Neuronal stem cell (in vitro differentiated cells): ENCODE measurements at regions not wholly inside any gene's neighbourhood (a gene's known extent, or its start where the extent isn't known, plus 50 kb on each side); places are given as distances from the start of the nearest gene placed in this dataset.

Source experiments
- DNase-seq: peaks from one replicate; pipeline ENCODE4 v3.0.0-alpha.2; 2013; ENCODE audit warnings: low spot score
- H2AFZ ChIP-seq: one replicate; pipeline ENCODE4 v1.6.1; 2013; ENCODE audit warnings: mild to moderate bottlenecking, low read length, inconsistent platforms
- H2AK5ac ChIP-seq: 2 replicates; pipeline ENCODE4 v1.6.1; 2013; ENCODE audit warnings: low read depth, mild to moderate bottlenecking, inconsistent platforms, low read length, moderate library complexity, mixed read lengths
- H2BK120ac ChIP-seq: 2 replicates; pipeline ENCODE4 v1.6.1; 2013; ENCODE audit warnings: low read depth, mild to moderate bottlenecking, inconsistent platforms, low read length, moderate library complexity, mixed read lengths
- H2BK12ac ChIP-seq: one replicate; pipeline ENCODE4 v1.6.1; 2013; ENCODE audit warnings: low read length, inconsistent platforms
- H2BK15ac ChIP-seq: 2 replicates; pipeline ENCODE4 v1.6.1; 2013; ENCODE audit warnings: mild to moderate bottlenecking, low read length, inconsistent platforms, mixed read lengths
- H2BK5ac ChIP-seq: one replicate; pipeline ENCODE4 v1.6.1; 2013; ENCODE audit warnings: inconsistent platforms, mild to moderate bottlenecking, low read length, moderate library complexity
- H3K14ac ChIP-seq: one replicate; pipeline ENCODE4 v1.6.1; 2013; ENCODE audit warnings: low read length, inconsistent platforms
- H3K18ac ChIP-seq: 2 replicates; pipeline ENCODE4 v1.6.1; 2013; ENCODE audit warnings: low read length, inconsistent platforms
- H3K23ac ChIP-seq: 2 replicates; pipeline ENCODE4 v1.6.1; 2013; ENCODE audit warnings: low read depth, mild to moderate bottlenecking, mixed read lengths, low read length, inconsistent platforms; ENCODE audit not compliant: poor library complexity
- H3K27ac ChIP-seq: replicated peaks from 3 replicates; pipeline ENCODE4 v1.5.1; 2013; ENCODE audit warnings: low read length, inconsistent platforms
- H3K27me3 ChIP-seq, 3 experiments: 2 replicates each; pipeline ENCODE4 v1.6.1; 2013; ENCODE audit warnings: low read length in 3 of 3, mild to moderate bottlenecking in 2 of 3, inconsistent platforms in 1 of 3, low read depth in 1 of 3, mixed read lengths in 1 of 3, moderate library complexity in 1 of 3; ENCODE audit not compliant: control insufficient read depth in 3 of 3, insufficient read depth in 3 of 3
- H3K36me3 ChIP-seq, 2 donors: replicated peaks in 1 of 2; 2 replicates each; pipeline ENCODE4 v1.6.1; 2013; ENCODE audit warnings: low read length in 2 of 2; ENCODE audit not compliant: control insufficient read depth in 2 of 2, insufficient read depth in 2 of 2
- H3K4ac ChIP-seq: 2 replicates; pipeline ENCODE4 v1.6.1; 2013; ENCODE audit warnings: inconsistent platforms, mild to moderate bottlenecking, low read length, moderate library complexity
- H3K4me1 ChIP-seq, 2 donors: 1 replicate in 1 of 2; 2 replicates in 1 of 2; pipeline ENCODE4 v1.6.1; 2013; ENCODE audit warnings: low read length in 2 of 2, low read depth in 1 of 2; ENCODE audit not compliant: control insufficient read depth in 2 of 2, insufficient read depth in 1 of 2
- H3K4me2 ChIP-seq: one replicate; pipeline ENCODE4 v1.6.1; 2013; ENCODE audit warnings: mild to moderate bottlenecking, low read length, inconsistent platforms; ENCODE audit not compliant: insufficient read depth, poor library complexity, severe bottlenecking
- H3K4me3 ChIP-seq, 2 donors: 2 replicates each; pipeline ENCODE4 v1.5.1; 2013; ENCODE audit warnings: low read length in 2 of 2, mild to moderate bottlenecking in 2 of 2, inconsistent platforms in 1 of 2, moderate library complexity in 1 of 2
- H3K79me1 ChIP-seq: one replicate; pipeline ENCODE4 v1.6.1; 2013; ENCODE audit warnings: low read depth, mild to moderate bottlenecking, inconsistent platforms, low read length, moderate library complexity
- H3K9ac ChIP-seq: one replicate; pipeline ENCODE4 v1.6.1; 2013; ENCODE audit warnings: mild to moderate bottlenecking, low read depth, low read length, inconsistent platforms; ENCODE audit not compliant: poor library complexity
- H3K9me3 ChIP-seq, 2 donors: replicated peaks in 1 of 2; 2 replicates each; pipeline versions ENCODE3 to v1.6.1; 2013; ENCODE audit warnings: low read length in 2 of 2, mild to moderate bottlenecking in 2 of 2, inconsistent platforms in 1 of 2, low read depth in 1 of 2, mixed read lengths in 1 of 2, moderate library complexity in 1 of 2; ENCODE audit not compliant: control insufficient read depth in 2 of 2, insufficient read depth in 1 of 2
- H4K8ac ChIP-seq: one replicate; pipeline ENCODE4 v1.6.1; 2013; ENCODE audit warnings: low read depth, mild to moderate bottlenecking, inconsistent platforms, low read length, moderate library complexity
- H4K91ac ChIP-seq: one replicate; pipeline ENCODE4 v1.6.1; 2013; ENCODE audit warnings: low read length, low read depth, mild to moderate bottlenecking, inconsistent platforms; ENCODE audit not compliant: poor library complexity
- WGBS, 2 donors: extraction: QIAGEN DNeasy Blood & Tissue Kit; methylation state at CpG; one replicate each; pipeline ENCODE4 v1.1.7; 2013; ENCODE audit warnings: missing lambda C conversion rate in 2 of 2, mixed read lengths in 1 of 2; ENCODE audit not compliant: insufficient read length in 2 of 2, insufficient replicate concordance in 1 of 2; ENCODE audit errors: extremely low coverage in 2 of 2; 5-methylcytosine and 5-hydroxymethylcytosine counted together

DNA sequence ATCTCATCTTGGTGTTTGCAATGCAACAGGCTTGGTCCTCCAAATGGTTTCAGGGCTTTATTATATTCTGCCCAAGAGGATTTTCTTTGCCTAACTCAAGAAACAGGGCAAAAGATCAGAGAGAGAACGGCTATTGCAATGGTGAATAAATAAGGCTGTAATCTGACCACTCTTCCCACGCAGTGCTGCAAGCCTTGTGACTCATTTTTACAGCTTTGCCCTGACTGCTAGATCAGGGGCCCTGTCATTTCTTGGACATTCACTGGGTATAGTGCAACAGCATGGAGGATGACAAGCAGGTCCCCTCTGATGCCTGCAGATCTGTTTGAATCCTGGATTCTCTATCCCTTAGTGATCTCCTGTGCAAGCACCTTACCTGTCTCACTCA lies 459.1 kb downstream of the EBF1 start:
- H3K9me3 ChIP-seq, result no peaks in the 10 kb centered on the region
- H2AK5ac ChIP-seq, result no peak overlapping the region
- H3K4me2 ChIP-seq, result no peak overlapping the region
- no peak overlapping the region for H2BK5ac ChIP-seq
- no peaks in the 10 kb centered on the region for H3K36me3 ChIP-seq
- no peak overlapping the region for H3K18ac ChIP-seq
- H3K23ac ChIP-seq, result no peak overlapping the region
- H3K27ac ChIP-seq, result no peak overlapping the region
- WGBS, 2 donors, result no CpG with 5 or more reads among the region's 2 CpGs
- H3K14ac ChIP-seq, result no peak overlapping the region
- no peak overlapping the region for H2BK12ac ChIP-seq
- H2BK15ac ChIP-seq, result no peak overlapping the region
- no peak overlapping the region for H3K4me3 ChIP-seq
- H3K4me1 ChIP-seq, result peaks cover 0 to 4% of the 10 kb centered on the region in 2 donors
- H4K8ac ChIP-seq, result no peak overlapping the region
- H2AFZ ChIP-seq, result no peak overlapping the region
- no peak overlapping the region for H3K9ac ChIP-seq
- no peak overlapping the region for H2BK120ac ChIP-seq
- H3K79me1 ChIP-seq, result no peaks in the 10 kb centered on the region
- H4K91ac ChIP-seq, result no peak overlapping the region
- H3K27me3 ChIP-seq, result no peaks in the 10 kb centered on the region
- no peak overlapping the region for H3K4ac ChIP-seq
- DNase-seq, result no peak

DNA sequence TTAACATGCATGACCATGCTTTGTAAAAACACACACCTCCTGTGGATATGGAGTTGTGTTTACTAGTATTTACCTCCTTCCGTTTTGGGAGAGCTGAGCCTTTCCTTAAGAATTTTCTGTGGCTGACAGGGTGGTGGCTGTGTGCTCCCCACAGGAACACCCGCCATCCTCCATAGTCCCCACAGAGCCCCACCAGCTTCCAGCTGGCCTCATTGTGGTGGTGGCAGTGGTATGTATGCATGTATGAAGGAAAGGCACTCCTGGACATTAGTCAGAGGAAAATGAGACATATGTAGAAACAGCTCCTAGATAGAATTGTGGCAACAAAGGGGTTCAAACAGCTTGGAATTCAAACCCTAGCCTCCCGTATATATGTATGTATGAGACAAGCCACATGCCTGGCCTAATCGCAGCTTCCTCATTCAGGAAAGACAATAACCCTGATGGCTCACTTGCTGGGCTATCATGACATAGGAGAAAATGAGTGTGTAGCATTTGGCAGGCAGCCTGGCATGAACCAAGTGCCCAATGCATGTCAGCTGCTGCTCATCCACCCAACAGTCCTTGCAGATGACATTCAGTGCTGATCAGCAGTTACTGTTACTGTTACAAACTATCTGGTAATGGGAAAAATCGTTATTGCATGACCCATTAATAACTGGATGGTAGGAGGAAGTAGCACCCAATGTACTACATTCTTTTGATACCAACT lies 459.7 kb downstream of the EBF1 start:
- no CpG with 5 or more reads among the region's 5 CpGs for WGBS, 2 donors
- Histone ChIP-seq H3K27me3 (no peaks in the 10 kb centered on the region), H3K27ac (no peak overlapping the region), H3K9ac (no peak overlapping the region), H2AK5ac (no peak overlapping the region), H3K79me1 (no peaks in the 10 kb centered on the region), H3K4ac (no peak overlapping the region), H2BK12ac (no peak overlapping the region), H4K8ac (no peak overlapping the region), H3K9me3 (no peaks in the 10 kb centered on the region), H3K4me1 (peaks cover 0 to 4% of the 10 kb centered on the region in 2 donors), H3K18ac (no peak overlapping the region), H3K4me3 (no peak overlapping the region), H4K91ac (no peak overlapping the region), H2BK15ac (no peak overlapping the region), H2BK5ac (no peak overlapping the region), H3K4me2 (no peak overlapping the region), H3K23ac (no peak overlapping the region), H2AFZ (no peak overlapping the region), H3K36me3 (no peaks in the 10 kb centered on the region), H3K14ac (no peak overlapping the region), H2BK120ac (no peak overlapping the region)
- no peak for DNase-seq

DNA sequence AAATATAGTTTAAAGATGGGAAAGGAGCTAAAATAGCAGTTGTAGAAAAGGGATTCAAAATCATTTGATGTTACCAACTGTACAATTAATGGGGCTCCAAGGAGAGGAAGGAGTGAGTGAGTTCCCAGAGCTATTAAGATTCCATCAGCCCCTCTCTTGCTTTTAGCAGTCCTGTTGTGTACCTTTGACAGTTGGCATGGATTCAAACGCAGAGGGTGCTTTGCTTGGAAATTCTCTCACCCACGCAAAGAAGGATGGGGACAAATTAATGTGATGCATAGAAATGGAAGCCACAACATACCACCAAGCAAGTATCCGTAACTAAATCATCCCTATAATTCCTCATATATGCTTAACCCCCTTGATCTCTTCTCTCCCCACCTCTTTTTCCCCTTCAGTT lies 461.3 kb downstream of the EBF1 start:
- no peak overlapping the region for H3K18ac ChIP-seq
- no peaks in the 10 kb centered on the region for H3K9me3 ChIP-seq
- H4K8ac ChIP-seq, result no peak overlapping the region
- H2BK15ac ChIP-seq, result no peak overlapping the region
- DNase-seq, result no peak
- H2BK12ac ChIP-seq, result no peak overlapping the region
- no peak overlapping the region for H3K4ac ChIP-seq
- H2AFZ ChIP-seq, result no peak overlapping the region
- H3K4me2 ChIP-seq, result no peak overlapping the region
- no peak overlapping the region for H2AK5ac ChIP-seq
- no peaks in the 10 kb centered on the region for H3K36me3 ChIP-seq
- H3K27me3 ChIP-seq, result no peaks in the 10 kb centered on the region
- H3K23ac ChIP-seq, result no peak overlapping the region
- no CpG with 5 or more reads among the region's 3 CpGs for WGBS, 2 donors
- no peak overlapping the region for H3K14ac ChIP-seq
- H3K9ac ChIP-seq, result no peak overlapping the region
- H3K27ac ChIP-seq, result no peak overlapping the region
- H4K91ac ChIP-seq, result no peak overlapping the region
- no peak overlapping the region for H2BK120ac ChIP-seq
- H3K4me3 ChIP-seq, result no peak overlapping the region
- H2BK5ac ChIP-seq, result no peak overlapping the region
- no peaks in the 10 kb centered on the region for H3K79me1 ChIP-seq
- H3K4me1 ChIP-seq, result peaks cover 0 to 6% of the 10 kb centered on the region in 2 donors

DNA sequence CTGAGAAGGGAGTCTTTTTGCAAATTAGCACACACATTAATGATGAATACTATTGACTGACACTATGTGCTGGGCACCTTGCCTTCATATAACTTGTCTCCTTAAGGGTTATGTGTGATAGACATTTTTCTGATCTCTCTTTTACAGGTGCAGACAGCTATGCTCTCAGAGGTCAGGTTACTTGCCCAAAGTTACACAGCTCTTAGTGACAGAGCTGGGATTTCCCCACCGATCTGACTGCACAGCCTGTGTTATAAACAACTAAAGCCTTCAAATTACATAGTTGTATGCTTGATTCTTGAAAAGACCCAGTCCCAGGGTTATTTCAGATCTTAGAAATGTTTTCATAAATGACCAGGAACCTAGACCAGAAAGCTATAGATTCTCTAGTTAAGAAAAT lies 462.7 kb downstream of the EBF1 start:
- no peak overlapping the region for H2BK120ac ChIP-seq
- no peaks in the 10 kb centered on the region for H3K79me1 ChIP-seq
- H3K4me1 ChIP-seq, result peaks cover 0 to 6% of the 10 kb centered on the region in 2 donors
- H3K36me3 ChIP-seq, result no peaks in the 10 kb centered on the region
- no peak for DNase-seq
- no peak overlapping the region for H4K91ac ChIP-seq
- H2BK12ac ChIP-seq, result no peak overlapping the region
- H3K9ac ChIP-seq, result no peak overlapping the region
- H3K9me3 ChIP-seq, result no peaks in the 10 kb centered on the region
- H2BK15ac ChIP-seq, result no peak overlapping the region
- no peak overlapping the region for H3K4ac ChIP-seq
- H3K4me2 ChIP-seq, result no peak overlapping the region
- no peak overlapping the region for H3K27ac ChIP-seq
- H2AK5ac ChIP-seq, result no peak overlapping the region
- no CpG with 5 or more reads among the region's 1 CpG for WGBS, 2 donors
- H2AFZ ChIP-seq, result no peak overlapping the region
- H3K4me3 ChIP-seq, result no peak overlapping the region
- H2BK5ac ChIP-seq, result no peak overlapping the region
- no peak overlapping the region for H3K18ac ChIP-seq
- H3K23ac ChIP-seq, result no peak overlapping the region
- no peaks in the 10 kb centered on the region for H3K27me3 ChIP-seq
- H4K8ac ChIP-seq, result no peak overlapping the region
- H3K14ac ChIP-seq, result no peak overlapping the region
